ENCODE measurements at regions not wholly inside any gene's neighbourhood (a gene's known extent, or its start where the extent isn't known, plus 50 kb on each side); places are given as distances from the start of the nearest gene placed in this dataset.

GRCh38 chr15:81893182-81893835 lies 152.5 kb downstream of the MEX3B start:
- TF ChIP-seq CTCF (conservative IDR thresholded peaks at IDR 0.05 in 1 of 2, IDR thresholded peaks at IDR 0.05 in 1 of 2; ENCODE audit: extremely low read depth in 1 of 2, insufficient read depth in 1 of 2, low read depth in 1 of 2, low read length in 2 of 2) (no peak), EZH2 (IDR thresholded peaks at IDR 0.05; ENCODE audit: borderline replicate concordance, low read length) (no peak)
